Caco-2 (cell line): ENCODE measurements at regions not wholly inside any gene's neighbourhood (a gene's known extent, or its start where the extent isn't known, plus 50 kb on each side); places are given as distances from the start of the nearest gene placed in this dataset.

Experiments used
- BruUV-seq: library from RNA; stranded (reverse); fragments of 400-500 nt; replicated peaks from 2 replicates; lab custom pipeline; 2021; lab: Mats Ljungman, UMichigan
- CTCF ChIA-PET: fragments of 300-600 bp; sonication (Branson Sonifier 250); formaldehyde crosslinking; loops from one replicate; lab custom pipeline; 2022; ENCODE audit warnings: antibody characterized with exemption; lab: Charles Lee
- POLR2A ChIA-PET: fragments of 300-600 bp; sonication (Branson Sonifier 250); formaldehyde crosslinking; loops from one replicate; lab custom pipeline; 2022; ENCODE audit warnings: antibody characterized with exemption; lab: Charles Lee
- DNase-seq, 2 experiments: peaks; one replicate each; pipeline versions ENCODE4 v3.0.0 to v3.0.0-alpha.2; 2020 to 2022
- H3K27me3 ChIP-seq: replicated peaks from 2 replicates; pipeline ENCODE4 v1.6.0; 2011; ENCODE audit warnings: low read length; ENCODE audit not compliant: control insufficient read depth, insufficient read depth
- H3K36me3 ChIP-seq: 2 replicates; pipeline ENCODE4 v1.5.1; 2011; ENCODE audit warnings: low read length; ENCODE audit not compliant: control insufficient read depth, insufficient read depth
- H3K4me1 ChIP-seq: fragments of 250-450 bp; sonication (Bioruptor Pico); 2 replicates; pipeline ENCODE4 v1.5.1; 2020; ENCODE audit warnings: mild to moderate bottlenecking
- H3K4me3 ChIP-seq: 2 replicates; pipeline ENCODE4 v1.5.1; 2011; ENCODE audit warnings: low read depth, mild to moderate bottlenecking, control low read depth, low read length
- H3K9me3 ChIP-seq: fragments of 250-450 bp; sonication (Bioruptor Pico); 2 replicates; pipeline ENCODE4 v1.5.1; 2020; ENCODE audit warnings: mild to moderate bottlenecking, moderate library complexity
- H3K27ac Mint-ChIP-seq: one replicate; pipeline ENCODE4 v1.8.0; 2022; ENCODE audit warnings: mixed read lengths; ENCODE audit not compliant: unreplicated experiment
- H3K27me3 Mint-ChIP-seq: one replicate; pipeline ENCODE4 v1.8.0; 2022; ENCODE audit warnings: mixed read lengths; ENCODE audit not compliant: insufficient read depth, unreplicated experiment
- H3K36me3 Mint-ChIP-seq: one replicate; pipeline ENCODE4 v1.8.0; 2022; ENCODE audit warnings: mild to moderate bottlenecking, mixed read lengths; ENCODE audit not compliant: insufficient read depth, unreplicated experiment
- H3K4me1 Mint-ChIP-seq: one replicate; pipeline ENCODE4 v1.8.0; 2022; ENCODE audit warnings: low read depth, mixed read lengths; ENCODE audit not compliant: unreplicated experiment
- H3K4me3 Mint-ChIP-seq: one replicate; pipeline ENCODE4 v1.8.0; 2022; ENCODE audit warnings: mild to moderate bottlenecking, moderate library complexity, mixed read lengths; ENCODE audit not compliant: unreplicated experiment
- H3K9me3 Mint-ChIP-seq: one replicate; pipeline ENCODE4 v1.8.0; 2022; ENCODE audit warnings: mixed read lengths; ENCODE audit not compliant: unreplicated experiment
- CTCF ChIP-seq, 2 experiments: fragments of 200-600 bp in 1 of 2; IDR thresholded peaks; 1 replicate in 1 of 2; 2 replicates in 1 of 2; pipeline versions ENCODE4 v1.5.1 to v1.8.0; 2011 to 2022; ENCODE audit warnings: antibody characterized with exemption in 1 of 2, control low read depth in 1 of 2, inconsistent platforms in 1 of 2, low read depth in 1 of 2, low read length in 1 of 2, mild to moderate bottlenecking in 1 of 2, moderate library complexity in 1 of 2; ENCODE audit not compliant: insufficient read depth in 1 of 2, severe bottlenecking in 1 of 2, unreplicated experiment in 1 of 2
- intact Hi-C: fragments of 100-400 bp; cut with micrococcal nuclease; formaldehyde crosslinking; loops from one replicate; pipeline ENCODE4 v1.10.0; 2022; ENCODE audit not compliant: unreplicated experiment

- Mint-ChIP-seq H3K27me3 (no peaks in the 10 kb centered on the region), H3K9me3 (no peaks in the 10 kb centered on the region), H3K4me3 (no peak overlapping the region), H3K4me1 (no peaks in the 10 kb centered on the region), H3K27ac (no peak overlapping the region), H3K36me3 (no peaks in the 10 kb centered on the region)
- no peak for DNase-seq
- H3K4me1 ChIP-seq, result no peaks in the 10 kb centered on the region
- no peaks in the 10 kb centered on the region for H3K27me3 ChIP-seq
- H3K4me3 ChIP-seq, result no peak overlapping the region
- H3K36me3 ChIP-seq, result no peaks in the 10 kb centered on the region
- ChIA-PET POLR2A (no interaction called here), CTCF (no interaction called here)
- no TSS peak for BruUV-seq
- no peak for TF ChIP-seq CTCF (IDR thresholded peaks at IDR 0.05; ENCODE audit: insufficient read depth in 1 of 2, low read depth in 1 of 2, low read length in 1 of 2, severe bottlenecking in 1 of 2, unreplicated experiment in 1 of 2)
- intact Hi-C loops, result no loop called here
- H3K9me3 ChIP-seq, result no peaks in the 10 kb centered on the region
Measured at GRCh38 chr3:80060664-80061063, 292.9 kb upstream of the ROBO1 start.

- H3K36me3 Mint-ChIP-seq, result no peaks in the 10 kb centered on the region
- ChIA-PET CTCF (no interaction called here), POLR2A (no interaction called here)
- peaks cover 6% of the 10 kb centered on the region for H3K27me3 Mint-ChIP-seq
- no peaks in the 10 kb centered on the region for H3K4me1 ChIP-seq
- BruUV-seq, result no TSS peak
- no peaks in the 10 kb centered on the region for H3K27me3 ChIP-seq
- no peak overlapping the region for H3K4me3 ChIP-seq
- H3K27ac Mint-ChIP-seq, result no peak overlapping the region
- H3K4me3 Mint-ChIP-seq, result no peak overlapping the region
- H3K9me3 Mint-ChIP-seq, result no peaks in the 10 kb centered on the region
- no peak for TF ChIP-seq CTCF (IDR thresholded peaks at IDR 0.05; ENCODE audit: insufficient read depth in 1 of 2, low read depth in 1 of 2, low read length in 1 of 2, severe bottlenecking in 1 of 2, unreplicated experiment in 1 of 2)
- H3K4me1 Mint-ChIP-seq, result no peaks in the 10 kb centered on the region
- DNase-seq, result no peak
- H3K9me3 ChIP-seq, result no peaks in the 10 kb centered on the region
- no peaks in the 10 kb centered on the region for H3K36me3 ChIP-seq
- intact Hi-C loops, result no loop called here
Measured at GRCh38 chr3:80055306-80055705, 287.5 kb upstream of the ROBO1 start.

- H3K4me3 ChIP-seq, result no peak overlapping the region
- H3K27me3 Mint-ChIP-seq, result peaks cover 6% of the 10 kb centered on the region
- H3K9me3 ChIP-seq, result no peaks in the 10 kb centered on the region
- no peaks in the 10 kb centered on the region for H3K36me3 Mint-ChIP-seq
- no peak for TF ChIP-seq CTCF (IDR thresholded peaks at IDR 0.05; ENCODE audit: insufficient read depth in 1 of 2, low read depth in 1 of 2, low read length in 1 of 2, severe bottlenecking in 1 of 2, unreplicated experiment in 1 of 2)
- no peaks in the 10 kb centered on the region for H3K4me1 Mint-ChIP-seq
- H3K27ac Mint-ChIP-seq, result no peak overlapping the region
- BruUV-seq, result no TSS peak
- H3K9me3 Mint-ChIP-seq, result no peaks in the 10 kb centered on the region
- ChIA-PET POLR2A (no interaction called here), CTCF (no interaction called here)
- intact Hi-C loops, result no loop called here
- no peak overlapping the region for H3K4me3 Mint-ChIP-seq
- H3K36me3 ChIP-seq, result no peaks in the 10 kb centered on the region
- no peak for DNase-seq
- H3K27me3 ChIP-seq, result no peaks in the 10 kb centered on the region
- no peaks in the 10 kb centered on the region for H3K4me1 ChIP-seq
Measured at GRCh38 chr3:80052271-80052670, 284.5 kb upstream of the ROBO1 start.
